PC-3 (cell line): ENCODE measurements at regions not wholly inside any gene's neighbourhood (a gene's known extent, or its start where the extent isn't known, plus 50 kb on each side); places are given as distances from the start of the nearest gene placed in this dataset.
"Not testable (repeated sequence)": the region's sequence is repeated elsewhere in the genome, so short reads cannot be mapped to it uniquely, and the experiment has no call there.

Source experiments
- EZH2 ChIP-seq: fragments of 300-600 bp; sonication (generic); IDR thresholded peaks from one replicate; pipeline ENCODE4 v1.6.1; 2017; ENCODE audit warnings: antibody characterized with exemption, mild to moderate bottlenecking, low read length; ENCODE audit not compliant: unreplicated experiment
- EZH2phosphoT487 ChIP-seq: fragments of 300-600 bp; sonication (generic); IDR thresholded peaks from 2 replicates; pipeline ENCODE4 v1.6.1; 2018; ENCODE audit warnings: mild to moderate bottlenecking, antibody characterized with exemption, low read length, borderline replicate concordance
- TF ChIP-seq, protein P1 (sequence below): fragments of 300-600 bp; sonication (generic); conservative IDR thresholded peaks from 2 replicates; pipeline ENCODE4 v1.5.1; 2017; ENCODE audit warnings: antibody characterized with exemption, low read depth, mild to moderate bottlenecking, low read length

DNA sequence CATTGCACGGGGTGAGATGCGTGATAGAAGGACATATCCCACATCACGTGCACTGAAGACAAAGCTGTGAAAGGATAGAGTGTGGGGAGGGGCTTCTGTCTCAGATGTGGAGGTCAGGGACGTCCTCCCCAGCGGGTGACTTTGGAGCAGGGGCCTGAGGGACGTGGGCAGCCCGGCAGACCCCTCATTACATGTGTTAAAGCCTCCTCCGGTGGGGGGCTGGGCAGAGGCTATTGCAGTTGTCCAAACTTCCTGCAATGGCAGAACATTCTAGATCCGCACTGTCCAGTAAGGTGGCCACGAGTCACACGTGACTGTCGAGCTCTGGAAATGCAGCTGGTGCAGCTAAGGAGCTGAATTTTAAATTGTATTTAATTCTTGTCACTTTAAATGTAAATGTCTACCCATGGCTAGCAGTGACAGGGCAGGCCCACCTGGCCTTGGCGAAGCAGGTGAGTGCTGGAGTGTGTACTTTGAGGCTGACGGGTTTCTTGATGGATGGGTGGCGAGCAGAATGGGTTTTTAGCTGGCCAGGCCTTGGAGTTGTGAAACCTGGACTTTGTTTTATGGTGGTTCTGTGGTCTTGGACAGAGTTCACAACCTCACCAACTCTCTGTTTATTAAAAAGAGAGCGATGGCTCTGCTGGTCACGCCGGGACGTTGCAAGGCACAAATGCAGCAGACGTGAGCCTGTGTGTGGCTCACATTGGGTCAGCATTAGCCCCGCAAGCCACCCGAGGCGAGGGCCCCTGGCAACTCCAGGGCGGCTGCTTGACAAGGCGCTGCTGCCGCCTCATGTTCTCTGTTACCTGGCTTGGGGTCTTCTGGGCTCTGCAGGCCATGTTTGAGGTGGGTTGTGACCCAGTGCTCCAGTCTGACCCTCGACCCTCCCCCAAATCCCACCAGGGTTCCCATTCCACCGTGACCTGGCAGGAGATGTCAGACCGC is 177.6 kb downstream of the NPIPB11 start:
- TF ChIP-seq, protein P1, sequence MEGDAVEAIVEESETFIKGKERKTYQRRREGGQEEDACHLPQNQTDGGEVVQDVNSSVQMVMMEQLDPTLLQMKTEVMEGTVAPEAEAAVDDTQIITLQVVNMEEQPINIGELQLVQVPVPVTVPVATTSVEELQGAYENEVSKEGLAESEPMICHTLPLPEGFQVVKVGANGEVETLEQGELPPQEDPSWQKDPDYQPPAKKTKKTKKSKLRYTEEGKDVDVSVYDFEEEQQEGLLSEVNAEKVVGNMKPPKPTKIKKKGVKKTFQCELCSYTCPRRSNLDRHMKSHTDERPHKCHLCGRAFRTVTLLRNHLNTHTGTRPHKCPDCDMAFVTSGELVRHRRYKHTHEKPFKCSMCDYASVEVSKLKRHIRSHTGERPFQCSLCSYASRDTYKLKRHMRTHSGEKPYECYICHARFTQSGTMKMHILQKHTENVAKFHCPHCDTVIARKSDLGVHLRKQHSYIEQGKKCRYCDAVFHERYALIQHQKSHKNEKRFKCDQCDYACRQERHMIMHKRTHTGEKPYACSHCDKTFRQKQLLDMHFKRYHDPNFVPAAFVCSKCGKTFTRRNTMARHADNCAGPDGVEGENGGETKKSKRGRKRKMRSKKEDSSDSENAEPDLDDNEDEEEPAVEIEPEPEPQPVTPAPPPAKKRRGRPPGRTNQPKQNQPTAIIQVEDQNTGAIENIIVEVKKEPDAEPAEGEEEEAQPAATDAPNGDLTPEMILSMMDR: not testable (repeated sequence)
- not testable (repeated sequence) for TF ChIP-seq EZH2, EZH2phosphoT487
